Mesenchymal stem cell (in vitro differentiated cells and primary cell): ENCODE measurements at regions not wholly inside any gene's neighbourhood (a gene's known extent, or its start where the extent isn't known, plus 50 kb on each side); places are given as distances from the start of the nearest gene placed in this dataset.

Experiments used
- DNase-seq: peaks from one replicate; pipeline ENCODE4 v3.0.0-alpha.2; 2013
- H2AFZ ChIP-seq: one replicate; pipeline ENCODE4 v1.6.1; 2013; ENCODE audit warnings: low read depth, mild to moderate bottlenecking, control low read depth, inconsistent platforms, low read length, moderate library complexity
- H2AK5ac ChIP-seq: 2 replicates; pipeline ENCODE4 v1.6.1; 2013; ENCODE audit warnings: low read length, moderate library complexity, mild to moderate bottlenecking, inconsistent platforms; ENCODE audit not compliant: severe bottlenecking
- H2BK120ac ChIP-seq: one replicate; pipeline ENCODE4 v1.6.1; 2013; ENCODE audit warnings: low read depth, mild to moderate bottlenecking, inconsistent platforms, low read length, moderate library complexity
- H2BK12ac ChIP-seq, 2 experiments: one replicate each; pipeline ENCODE4 v1.6.1; 2013; ENCODE audit warnings: inconsistent platforms in 2 of 2, low read length in 2 of 2, mild to moderate bottlenecking in 2 of 2, moderate library complexity in 2 of 2, control low read depth in 1 of 2
- H2BK15ac ChIP-seq: one replicate; pipeline ENCODE4 v1.6.1; 2013; ENCODE audit warnings: mild to moderate bottlenecking, low read depth, inconsistent platforms; ENCODE audit not compliant: poor library complexity, severe bottlenecking
- H2BK5ac ChIP-seq: 2 replicates; pipeline ENCODE4 v1.6.1; 2013; ENCODE audit warnings: low read depth, mild to moderate bottlenecking, low read length, control low read depth, inconsistent platforms; ENCODE audit not compliant: poor library complexity, severe bottlenecking
- H3K14ac ChIP-seq, 2 experiments: one replicate each; pipeline ENCODE4 v1.6.1; 2013; ENCODE audit warnings: inconsistent platforms in 2 of 2, low read length in 2 of 2, control low read depth in 1 of 2, mild to moderate bottlenecking in 1 of 2, moderate library complexity in 1 of 2
- H3K18ac ChIP-seq, 2 experiments: one replicate each; pipeline ENCODE4 v1.6.1; 2013; ENCODE audit warnings: inconsistent platforms in 2 of 2, low read length in 2 of 2, control low read depth in 1 of 2, low read depth in 1 of 2, mild to moderate bottlenecking in 1 of 2
- H3K23ac ChIP-seq, 2 experiments: one replicate each; pipeline ENCODE4 v1.6.1; 2013; ENCODE audit warnings: inconsistent platforms in 2 of 2, low read length in 2 of 2, mild to moderate bottlenecking in 2 of 2, moderate library complexity in 2 of 2, control low read depth in 1 of 2
- H3K27ac ChIP-seq: 2 replicates; pipeline ENCODE4 v1.5.1; 2013; ENCODE audit warnings: mild to moderate bottlenecking, moderate library complexity, low read length, control low read depth, inconsistent platforms; ENCODE audit not compliant: poor library complexity, severe bottlenecking
- H3K27me3 ChIP-seq, 2 experiments: 2 replicates each; pipeline versions ENCODE4 v1.6.1 to v1.7.0; 2013; ENCODE audit warnings: low read length in 2 of 2, mild to moderate bottlenecking in 2 of 2, moderate library complexity in 2 of 2, control low read depth in 1 of 2, inconsistent platforms in 1 of 2; ENCODE audit not compliant: control insufficient read depth in 1 of 2, insufficient read depth in 1 of 2
- H3K36me3 ChIP-seq, 2 experiments: 2 replicates each; pipeline versions ENCODE4 v1.6.1 to v1.7.0; 2013; ENCODE audit warnings: low read length in 2 of 2, control low read depth in 1 of 2, inconsistent platforms in 1 of 2, low read depth in 1 of 2, mild to moderate bottlenecking in 1 of 2; ENCODE audit not compliant: insufficient read depth in 2 of 2, control insufficient read depth in 1 of 2
- H3K4ac ChIP-seq, 2 experiments: one replicate each; pipeline ENCODE4 v1.6.1; 2013; ENCODE audit warnings: inconsistent platforms in 2 of 2, low read length in 2 of 2, mild to moderate bottlenecking in 2 of 2, moderate library complexity in 2 of 2, control low read depth in 1 of 2, low read depth in 1 of 2
- H3K4me1 ChIP-seq: 2 replicates; pipeline ENCODE4 v1.6.1; 2013; ENCODE audit warnings: low read depth, low read length, control low read depth; ENCODE audit not compliant: control insufficient read depth, insufficient read depth
- H3K4me2 ChIP-seq: 2 replicates; pipeline ENCODE4 v1.6.1; 2013; ENCODE audit warnings: low read length, mild to moderate bottlenecking, inconsistent platforms; ENCODE audit not compliant: poor library complexity, severe bottlenecking
- H3K4me3 ChIP-seq, 2 experiments: 2 replicates each; pipeline versions ENCODE4 v1.5.1 to v1.7.0; 2013; ENCODE audit warnings: low read length in 2 of 2, mild to moderate bottlenecking in 2 of 2, control low read depth in 1 of 2, low read depth in 1 of 2; ENCODE audit not compliant: insufficient read depth in 1 of 2
- H3K79me1 ChIP-seq: replicated peaks from 2 replicates; pipeline ENCODE4 v1.6.1; 2013; ENCODE audit warnings: mild to moderate bottlenecking, control low read depth, low read length, inconsistent platforms; ENCODE audit not compliant: poor library complexity, severe bottlenecking
- H3K9ac ChIP-seq: 2 replicates; pipeline ENCODE4 v1.7.0; 2013; ENCODE audit warnings: mild to moderate bottlenecking, low read length, moderate library complexity
- H3K9me3 ChIP-seq: 2 replicates; pipeline ENCODE4 v1.7.0; 2013; ENCODE audit warnings: mild to moderate bottlenecking, low read length; ENCODE audit not compliant: control insufficient read depth
- H4K8ac ChIP-seq: one replicate; pipeline ENCODE4 v1.6.1; 2013; ENCODE audit warnings: inconsistent platforms, mild to moderate bottlenecking, low read length, moderate library complexity
- H4K91ac ChIP-seq: one replicate; pipeline ENCODE4 v1.6.1; 2013; ENCODE audit warnings: mild to moderate bottlenecking, low read length, inconsistent platforms
- WGBS: methylation state at CpG from one replicate; pipeline ENCODE4 v1.1.7; 2013; ENCODE audit warnings: mixed read lengths; 5-methylcytosine and 5-hydroxymethylcytosine counted together

DNA sequence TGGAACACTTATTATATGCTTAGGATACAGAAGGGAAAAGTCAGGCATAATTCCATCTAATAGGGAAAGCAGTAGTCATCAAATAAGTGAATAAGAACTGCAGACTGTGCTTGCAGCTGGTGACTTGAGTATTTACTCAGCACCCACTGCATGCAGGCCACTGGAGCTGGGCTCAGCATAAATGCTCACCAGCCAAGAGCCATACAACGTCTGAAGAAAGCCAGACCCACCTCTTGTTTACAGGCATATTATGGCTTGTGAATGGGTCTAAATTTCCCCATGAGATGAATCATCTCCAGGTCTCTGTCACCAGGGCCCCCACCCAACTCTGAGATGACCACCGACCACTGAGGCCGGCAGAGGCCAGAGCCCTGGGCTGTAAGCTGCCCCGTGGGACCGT lies 123.8 kb upstream of the PKDCC start:
- no peak overlapping the region for H2AK5ac ChIP-seq
- no peak overlapping the region for H4K8ac ChIP-seq
- DNase-seq = peak; percentile 75
- no peaks in the 10 kb centered on the region for H3K79me1 ChIP-seq
- no peak overlapping the region for H3K23ac ChIP-seq
- H2BK12ac ChIP-seq = no peak overlapping the region
- no peak overlapping the region for H3K18ac ChIP-seq
- H3K4me1 ChIP-seq = peaks cover 19% of the 10 kb centered on the region
- no peak overlapping the region for H3K27ac ChIP-seq
- H3K4ac ChIP-seq = no peak overlapping the region
- no peak overlapping the region for H2AFZ ChIP-seq
- no peak overlapping the region for H3K9ac ChIP-seq
- no peak overlapping the region for H2BK15ac ChIP-seq
- H3K14ac ChIP-seq = no peak overlapping the region
- 0% methylated on average over 1 of the region's 5 CpGs for WGBS
- no peak overlapping the region for H3K4me2 ChIP-seq
- H3K27me3 ChIP-seq = no peaks in the 10 kb centered on the region
- H3K9me3 ChIP-seq = no peaks in the 10 kb centered on the region
- no peaks in the 10 kb centered on the region for H3K36me3 ChIP-seq
- H4K91ac ChIP-seq = no peak overlapping the region
- H3K4me3 ChIP-seq = no peak overlapping the region
- H2BK120ac ChIP-seq = no peak overlapping the region
- no peak overlapping the region for H2BK5ac ChIP-seq

GRCh38 chr2:41924709-41925408 lies 123.0 kb upstream of the PKDCC start:
- peak overlapping the region in 1 of 2 experiments; percentile 41 for H3K18ac ChIP-seq
- no peak overlapping the region for H4K8ac ChIP-seq
- WGBS = 68% methylated on average over 4 of the region's 4 CpGs
- no peaks in the 10 kb centered on the region for H3K36me3 ChIP-seq
- no peaks in the 10 kb centered on the region for H3K79me1 ChIP-seq
- H2BK12ac ChIP-seq = peak overlapping the region in 1 of 2 experiments; percentile 60
- no peak overlapping the region for H3K27ac ChIP-seq
- no peak overlapping the region for H3K14ac ChIP-seq
- DNase-seq = no peak
- no peaks in the 10 kb centered on the region for H3K9me3 ChIP-seq
- H2BK15ac ChIP-seq = peak overlapping the region; percentile 9
- no peak overlapping the region for H2AFZ ChIP-seq
- no peak overlapping the region for H3K9ac ChIP-seq
- H3K4ac ChIP-seq = peak overlapping the region in 1 of 2 experiments; percentile 76
- no peak overlapping the region for H3K23ac ChIP-seq
- no peak overlapping the region for H3K4me3 ChIP-seq
- H3K4me2 ChIP-seq = no peak overlapping the region
- no peak overlapping the region for H4K91ac ChIP-seq
- H3K27me3 ChIP-seq = no peaks in the 10 kb centered on the region
- H2BK5ac ChIP-seq = no peak overlapping the region
- H2AK5ac ChIP-seq = no peak overlapping the region
- H3K4me1 ChIP-seq = peaks cover 20% of the 10 kb centered on the region
- no peak overlapping the region for H2BK120ac ChIP-seq

- no peaks in the 10 kb centered on the region for H3K9me3 ChIP-seq
- H3K18ac ChIP-seq = peak overlapping the region in 1 of 2 experiments; percentile 78
- H2BK120ac ChIP-seq = no peak overlapping the region
- no peak overlapping the region for H3K9ac ChIP-seq
- no peaks in the 10 kb centered on the region for H3K79me1 ChIP-seq
- H3K23ac ChIP-seq = no peak overlapping the region
- no peak overlapping the region for H2BK5ac ChIP-seq
- H4K8ac ChIP-seq = no peak overlapping the region
- H4K91ac ChIP-seq = no peak overlapping the region
- no peak for DNase-seq
- H3K4me3 ChIP-seq = no peak overlapping the region
- H3K4ac ChIP-seq = peak overlapping the region in 1 of 2 experiments; percentile 77
- no peak overlapping the region for H2AK5ac ChIP-seq
- H3K27me3 ChIP-seq = no peaks in the 10 kb centered on the region
- peaks cover 22% of the 10 kb centered on the region for H3K4me1 ChIP-seq
- WGBS = 94% methylated on average over 1 of the region's 2 CpGs
- no peak overlapping the region for H3K14ac ChIP-seq
- H2AFZ ChIP-seq = peak overlapping the region; percentile 6
- no peaks in the 10 kb centered on the region for H3K36me3 ChIP-seq
- no peak overlapping the region for H3K27ac ChIP-seq
- peak overlapping the region in 1 of 2 experiments; percentile 91 for H2BK12ac ChIP-seq
- H3K4me2 ChIP-seq = no peak overlapping the region
- H2BK15ac ChIP-seq = no peak overlapping the region
Observed at GRCh38 chr2:41925712-41926111, 122.1 kb upstream of the PKDCC start.

GRCh38 chr2:41926614-41927580 lies 120.9 kb upstream of the PKDCC start:
- Histone ChIP-seq H3K23ac (no peak overlapping the region), H2BK120ac (peak overlapping the region; percentile 50), H3K36me3 (no peaks in the 10 kb centered on the region), H3K4me3 (no peak overlapping the region), H3K9me3 (no peaks in the 10 kb centered on the region), H2BK15ac (peak overlapping the region; percentile 77), H2AFZ (no peak overlapping the region), H3K18ac (peak overlapping the region; percentile 60 to 89), H2BK12ac (peak overlapping the region; percentile 65 to 94), H4K91ac (peak overlapping the region; percentile 87), H3K79me1 (no peaks in the 10 kb centered on the region), H4K8ac (peak overlapping the region; percentile 74), H3K27ac (no peak overlapping the region), H2AK5ac (peak overlapping the region; percentile 75), H3K4me2 (no peak overlapping the region), H3K9ac (peak overlapping the region; percentile 18), H3K27me3 (no peaks in the 10 kb centered on the region), H2BK5ac (no peak overlapping the region), H3K4me1 (peaks cover 28% of the 10 kb centered on the region), H3K14ac (peak overlapping the region in 1 of 2 experiments; percentile 8), H3K4ac (peak overlapping the region; percentile 73 to 77)
- peak; percentile 89 for DNase-seq
- WGBS = 50% methylated on average over 6 of the region's 8 CpGs
